ENCODE measurements at regions not wholly inside any gene's neighbourhood (a gene's known extent, or its start where the extent isn't known, plus 50 kb on each side); places are given as distances from the start of the nearest gene placed in this dataset.
"Not testable (repeated sequence)": the region's sequence is repeated elsewhere in the genome, so short reads cannot be mapped to it uniquely, and the experiment has no call there.

GRCh38 chr1:143584508-143584907 lies 387.3 kb downstream of the FAM72C start:
- DNase-seq = no peak

- no peak for DNase-seq
Measured at GRCh38 chr1:143574891-143575520, 396.8 kb downstream of the FAM72C start.

GRCh38 chr1:143572661-143573060 lies 399.1 kb downstream of the FAM72C start:
- DNase-seq = not testable (repeated sequence)

GRCh38 chr1:143563761-143564160 lies 408.0 kb downstream of the FAM72C start:
- DNase-seq = not testable (repeated sequence)

- DNase-seq = no peak
Measured at GRCh38 chr1:143553627-143554026, 418.2 kb downstream of the FAM72C start.

GRCh38 chr1:143504703-143505102 lies 467.1 kb downstream of the FAM72C start:
- not testable (repeated sequence) for DNase-seq

- DNase-seq = not testable (repeated sequence)
Measured at GRCh38 chr1:143504080-143504479, 467.7 kb downstream of the FAM72C start.

DNA sequence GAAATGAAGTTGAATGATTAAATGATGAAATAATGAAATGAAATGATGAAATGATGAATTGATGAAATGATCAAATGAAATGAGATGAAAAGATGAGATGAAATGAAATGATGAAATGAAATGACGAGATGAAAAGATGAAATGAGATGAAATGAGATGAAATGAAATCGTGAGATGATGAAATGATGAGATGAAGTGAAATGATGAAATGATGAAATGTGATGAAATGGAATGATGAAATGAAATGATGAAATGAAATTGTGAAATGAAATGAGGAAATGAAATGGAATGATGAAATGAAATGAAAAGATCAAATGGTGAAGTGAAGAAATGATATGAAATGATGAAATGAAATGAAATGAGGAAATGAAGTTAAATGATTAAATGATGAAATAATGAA lies 468.7 kb downstream of the FAM72C start:
- DNase-seq = not testable (repeated sequence)

GRCh38 chr1:143502038-143502437 lies 469.7 kb downstream of the FAM72C start:
- not testable (repeated sequence) for DNase-seq

GRCh38 chr1:143498059-143498749 lies 473.6 kb downstream of the FAM72C start:
- DNase-seq = not testable (repeated sequence)

DNA sequence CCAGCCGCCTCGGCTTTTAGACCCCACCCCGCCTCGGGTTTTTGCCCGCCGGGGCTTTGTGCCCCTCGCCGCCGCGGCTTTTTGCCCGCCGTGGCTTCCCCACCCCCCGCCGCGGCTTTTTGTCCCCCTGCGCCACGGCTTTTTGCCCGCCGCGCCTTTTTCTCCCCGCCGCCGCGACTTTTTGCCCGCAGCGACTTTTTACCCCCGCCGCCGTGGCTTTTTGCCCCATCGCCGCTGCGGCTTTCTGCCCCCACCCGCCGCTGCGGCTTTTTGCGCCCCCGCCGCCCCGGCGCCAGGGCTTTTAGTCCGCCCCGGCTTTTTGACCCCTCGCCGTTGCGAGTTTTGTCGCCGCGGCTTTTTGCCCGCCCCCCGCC lies 474.4 kb downstream of the FAM72C start:
- no peak for DNase-seq

GRCh38 chr1:143496526-143497373 lies 475.0 kb downstream of the FAM72C start:
- not testable (repeated sequence) for DNase-seq

All from stimulated activated CD4-positive, alpha-beta T cell treated with anti-CD3 and anti-CD28 coated beads, Interleukin-15, amount 100 ng/mL, for 24 hours (primary cell).